ENCODE measurements at regions not wholly inside any gene's neighbourhood (a gene's known extent, or its start where the extent isn't known, plus 50 kb on each side); places are given as distances from the start of the nearest gene placed in this dataset.

DNA sequence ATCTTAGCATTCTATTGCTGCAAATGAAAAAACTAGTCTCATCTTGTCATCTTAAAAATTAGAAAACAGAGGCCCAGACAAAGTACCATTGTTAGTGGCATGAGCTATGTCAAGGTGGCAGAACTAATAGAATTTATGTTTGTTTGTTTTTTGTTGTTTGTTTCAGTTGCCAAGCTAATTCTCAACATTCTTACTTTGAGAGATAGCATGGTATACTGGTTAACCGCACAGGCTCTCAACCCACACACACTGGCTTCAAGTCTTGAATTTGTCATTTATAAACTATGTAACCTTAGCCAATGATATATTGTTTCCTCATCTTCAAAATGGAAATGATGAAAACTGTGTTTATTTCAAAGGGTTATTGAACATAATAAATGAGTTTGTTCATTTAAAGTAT, 367.6 kb upstream of the PLSCR5 start:
- Histone ChIP-seq H3K79me2 (replicated peaks; ENCODE audit: insufficient read depth) (no peaks in the 10 kb centered on the region), H3K27me3 (ENCODE audit: insufficient read depth) (no peaks in the 10 kb centered on the region), H4K20me1 (replicated peaks; ENCODE audit: insufficient read depth) (no peaks in the 10 kb centered on the region), H3K4me1 (ENCODE audit: insufficient read depth) (0 out of 2 replicates have a peak, but pooled peaks cover 5% of the 10 kb centered on the region), H3K9me2 (ENCODE audit: insufficient read depth) (no peaks in the 10 kb centered on the region), H2AFZ (no peak overlapping the region), H3K4me2 (no peak overlapping the region), H3F3A (replicated peaks; ENCODE audit: low read depth) (no peaks in the 10 kb centered on the region), H3K4me3 (no peak overlapping the region), H3K27ac (ENCODE audit: low read depth) (no peak overlapping the region), H3K36me3 (ENCODE audit: insufficient read depth) (no peaks in the 10 kb centered on the region)
- Mint-ChIP-seq H3K4me3 (no peak overlapping the region), H3K4me1 (peaks cover 18% of the 10 kb centered on the region; the same call in 2 of the 3 replicates), H3K36me3 (ENCODE audit: low read depth) (no peaks in the 10 kb centered on the region), H3K27me3 (ENCODE audit: insufficient read depth, low read depth, poor library complexity) (no peaks in the 10 kb centered on the region), H3K27ac (no peak overlapping the region), H3K9me3 (no peaks in the 10 kb centered on the region)
- TF ChIP-seq STAT1 (IDR thresholded peaks at IDR 0.05; ENCODE audit: unreplicated experiment), result no peak
- TF ChIP-seq ETS1 (IDR thresholded peaks at IDR 0.05), result no peak
- TF ChIP-seq ZNF462 (CRISPR knock-in tag; IDR thresholded peaks at IDR 0.05), result no peak
- TF ChIP-seq ZNF331 (CRISPR knock-in tag; IDR thresholded peaks at IDR 0.05; ENCODE audit: low read depth), result no peak
- TF ChIP-seq POLR2AphosphoS5 (IDR thresholded peaks at IDR 0.05; ENCODE audit: low read depth), result no peak
- no peak for TF ChIP-seq EZH2 (IDR thresholded peaks at IDR 0.05; ENCODE audit: low read depth, unreplicated experiment)
- TF ChIP-seq CREB1 (CRISPR knock-in tag; IDR thresholded peaks at IDR 0.05; ENCODE audit: low read depth), result no peak
- no peak for TF ChIP-seq JUNB (IDR thresholded peaks at IDR 0.05; ENCODE audit: unreplicated experiment)
- no peak for TF ChIP-seq ZNF114 (CRISPR knock-in tag; IDR thresholded peaks at IDR 0.05)
- no peak for TF ChIP-seq REST (IDR thresholded peaks at IDR 0.05; ENCODE audit: unreplicated experiment)
- no peak for DNase-seq (ENCODE audit: low spot score)
- no peak for ATAC-seq
